Thyroid gland (tissue), 4 donors: ENCODE measurements at regions not wholly inside any gene's neighbourhood (a gene's known extent, or its start where the extent isn't known, plus 50 kb on each side); places are given as distances from the start of the nearest gene placed in this dataset.

Experiments
- DNase-seq, 2 donors: peaks; one replicate each; pipeline ENCODE4 v3.0.0-alpha.2; 2019
- H3K27ac ChIP-seq, 3 donors: fragments of 200-600 bp; sonication (generic); 1 replicate in 2 of 3; 2 replicates in 1 of 3; pipeline ENCODE4 v1.5.1; 2016 to 2019; ENCODE audit warnings: mild to moderate bottlenecking in 1 of 3, moderate library complexity in 1 of 3
- H3K27me3 ChIP-seq: fragments of 200-600 bp; sonication (generic); one replicate; pipeline ENCODE4 v1.5.1; 2019
- H3K36me3 ChIP-seq, 2 donors: fragments of 200-600 bp; sonication (generic); one replicate each; pipeline ENCODE4 v1.5.1; 2016 to 2019
- H3K4me1 ChIP-seq, 2 donors: fragments of 200-600 bp; sonication (generic); one replicate each; pipeline ENCODE4 v1.5.1; 2017 to 2019
- H3K4me3 ChIP-seq, 3 donors: fragments of 200-600 bp; sonication (generic); replicated peaks in 1 of 3; 1 replicate in 2 of 3; 2 replicates in 1 of 3; pipeline ENCODE4 v1.5.1; 2016; ENCODE audit warnings: mild to moderate bottlenecking in 1 of 3
- H3K9me3 ChIP-seq: fragments of 200-600 bp; sonication (generic); one replicate; pipeline ENCODE4 v1.5.1; 2017
- CTCF ChIP-seq, 6 experiments: fragments of 200-600 bp in 3 of 6; fragments of 450-650 bp in 3 of 6; sonication (generic) in 3 of 6; IDR thresholded peaks; one replicate each; pipeline ENCODE4 v1.5.1; 2016 to 2019; ENCODE audit warnings: antibody characterized with exemption in 6 of 6, mild to moderate bottlenecking in 2 of 6, inconsistent platforms in 1 of 6, moderate library complexity in 1 of 6
- POLR2A ChIP-seq, 2 donors: fragments of 450-650 bp; IDR thresholded peaks; one replicate each; pipeline ENCODE4 v1.6.1; 2017; ENCODE audit warnings: antibody characterized with exemption in 2 of 2, mild to moderate bottlenecking in 2 of 2, moderate library complexity in 1 of 2
- WGBS, 2 donors: methylation state at CpG; one replicate each; pipeline ENCODE4 v1.1.5; 2017; 5-methylcytosine and 5-hydroxymethylcytosine counted together
- intact Hi-C: fragments of 100-400 bp; cut with DNase I; formaldehyde crosslinking; loops from one replicate; pipeline ENCODE4 v1.15.1; 2023

- intact Hi-C loops = no loop called here
- no peaks in the 10 kb centered on the region for H3K27me3 ChIP-seq
- no peak for DNase-seq
- H3K9me3 ChIP-seq = no peaks in the 10 kb centered on the region
- H3K4me3 ChIP-seq = no peak overlapping the region
- peaks cover 3 to 6% of the 10 kb centered on the region in 2 donors for H3K4me1 ChIP-seq
- no peak overlapping the region for H3K27ac ChIP-seq
- WGBS, 2 donors = 89 to 91% methylated on average over 5 of the region's 5 CpGs
- H3K36me3 ChIP-seq = no peaks in the 10 kb centered on the region
- TF ChIP-seq POLR2A (IDR thresholded peaks at IDR 0.05) (no peak), CTCF (IDR thresholded peaks at IDR 0.05) (no peak)
Measured at GRCh38 chr2:80830891-80831290, 526.3 kb upstream of the LRRTM1 start.

DNA sequence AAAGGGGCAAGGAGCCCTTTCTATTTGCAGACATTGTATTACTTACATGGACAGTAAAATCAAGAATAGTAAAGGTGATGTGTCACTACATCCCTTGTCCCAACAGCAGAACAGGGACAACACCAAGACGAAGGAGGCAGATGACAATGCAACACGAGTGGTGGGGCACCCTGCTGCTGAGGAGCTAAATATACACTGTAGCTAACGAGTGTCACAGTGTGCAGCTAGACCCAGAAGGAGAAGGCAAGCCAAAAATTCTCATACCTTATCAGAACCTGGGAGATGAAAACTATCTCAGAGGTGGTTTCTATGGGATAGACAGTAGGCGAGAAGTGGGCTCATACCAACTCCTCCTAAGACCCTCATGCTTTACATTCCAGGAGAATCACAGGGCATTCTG, 518.4 kb upstream of the LRRTM1 start:
- 68 to 73% methylated on average over 4 of the region's 4 CpGs for WGBS, 2 donors
- no peaks in the 10 kb centered on the region for H3K27me3 ChIP-seq
- intact Hi-C loops = no loop called here
- no peaks in the 10 kb centered on the region for H3K9me3 ChIP-seq
- no peak for DNase-seq
- H3K4me1 ChIP-seq = no peaks in the 10 kb centered on the region
- TF ChIP-seq POLR2A (IDR thresholded peaks at IDR 0.05) (no peak), CTCF (IDR thresholded peaks at IDR 0.05) (no peak)
- no peaks in the 10 kb centered on the region for H3K36me3 ChIP-seq
- H3K4me3 ChIP-seq = no peak overlapping the region
- no peak overlapping the region for H3K27ac ChIP-seq

DNA sequence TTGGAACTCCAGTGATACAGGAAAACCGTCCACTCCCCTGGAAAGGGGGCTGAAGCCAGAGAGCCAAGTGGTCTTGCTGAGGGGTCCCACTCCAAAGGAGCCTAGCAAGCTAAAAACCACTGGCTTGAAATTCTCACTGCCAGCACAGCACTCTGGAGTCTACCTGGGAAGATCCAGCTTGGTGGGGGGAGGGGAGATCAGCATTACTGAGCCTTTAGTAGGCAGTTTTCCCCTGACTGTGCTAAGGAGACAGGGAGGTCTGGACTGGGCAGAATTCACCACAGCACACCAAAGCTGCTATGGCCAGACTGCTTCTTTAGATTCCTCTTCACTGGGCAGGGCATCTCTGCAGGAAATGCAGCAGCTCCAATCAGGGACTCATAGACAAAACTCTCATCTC, 510.7 kb upstream of the LRRTM1 start:
- Histone ChIP-seq H3K9me3 (no peaks in the 10 kb centered on the region), H3K27ac (no peak overlapping the region), H3K36me3 (no peaks in the 10 kb centered on the region), H3K27me3 (no peaks in the 10 kb centered on the region), H3K4me1 (no peaks in the 10 kb centered on the region), H3K4me3 (no peak overlapping the region)
- TF ChIP-seq POLR2A (IDR thresholded peaks at IDR 0.05) (no peak), CTCF (IDR thresholded peaks at IDR 0.05) (no peak)
- DNase-seq = no peak
- intact Hi-C loops = no loop called here
- 41 to 63% methylated on average over 1 of the region's 1 CpG for WGBS, 2 donors

DNA sequence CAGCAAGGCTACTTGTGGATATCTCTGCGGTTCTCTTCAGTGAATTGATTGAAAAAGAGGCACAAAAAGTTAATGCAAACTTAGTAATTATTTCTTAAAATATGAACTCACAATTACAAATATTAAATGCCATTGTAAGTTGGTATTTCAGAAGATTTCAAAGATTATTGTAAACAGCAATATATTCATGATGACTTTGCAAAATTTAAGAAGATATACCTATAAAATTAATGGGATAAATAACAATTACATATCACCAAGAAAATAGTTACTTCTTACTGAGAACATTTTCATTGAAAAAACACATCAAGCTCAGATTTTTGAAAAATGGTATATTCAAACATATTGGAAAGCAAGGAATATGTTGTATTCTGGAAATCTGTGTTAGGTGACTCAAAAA, 482.0 kb upstream of the LRRTM1 start:
- Histone ChIP-seq H3K36me3 (no peaks in the 10 kb centered on the region), H3K9me3 (no peaks in the 10 kb centered on the region), H3K4me3 (no peak overlapping the region), H3K27ac (no peak overlapping the region), H3K4me1 (no peaks in the 10 kb centered on the region), H3K27me3 (no peaks in the 10 kb centered on the region)
- TF ChIP-seq POLR2A (IDR thresholded peaks at IDR 0.05) = no peak
- no peak for TF ChIP-seq CTCF (IDR thresholded peaks at IDR 0.05)
- intact Hi-C loops = no loop called here
- WGBS, 2 donors = 57 to 73% methylated on average over 1 of the region's 1 CpG
- DNase-seq = no peak

DNA sequence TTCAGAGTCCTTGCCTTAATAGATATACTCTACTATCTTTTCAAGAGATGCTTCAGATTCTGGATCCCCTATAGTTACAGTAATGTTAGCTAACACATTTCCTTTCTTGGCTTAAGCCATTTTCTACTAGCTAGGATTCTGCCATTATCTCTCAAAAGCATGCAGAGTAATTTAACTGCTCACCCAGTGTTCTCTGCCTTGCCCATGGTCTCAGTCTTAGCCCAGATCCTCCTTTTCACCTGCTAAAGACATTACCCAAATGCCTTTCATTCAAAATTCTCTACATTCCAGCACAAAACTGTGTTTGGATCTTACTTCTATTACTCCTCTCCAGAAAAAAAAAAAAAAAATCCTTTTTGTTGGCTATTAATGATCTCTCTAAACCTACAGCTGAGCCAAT, 474.2 kb upstream of the LRRTM1 start:
- Histone ChIP-seq H3K4me3 (no peak overlapping the region), H3K4me1 (no peaks in the 10 kb centered on the region), H3K27ac (no peak overlapping the region), H3K27me3 (no peaks in the 10 kb centered on the region), H3K9me3 (no peaks in the 10 kb centered on the region), H3K36me3 (no peaks in the 10 kb centered on the region)
- DNase-seq = no peak
- intact Hi-C loops = no loop called here
- TF ChIP-seq CTCF (IDR thresholded peaks at IDR 0.05) (no peak), POLR2A (IDR thresholded peaks at IDR 0.05) (no peak)
